Activated gamma-delta T cell treated with anti-CD3 and anti-CD28 coated beads, Interleukin-2, amount 50 U/mL, for 16 hours (primary cell): ENCODE measurements at regions not wholly inside any gene's neighbourhood (a gene's known extent, or its start where the extent isn't known, plus 50 kb on each side); places are given as distances from the start of the nearest gene placed in this dataset.

Experiments used
- DNase-seq: peaks from one replicate; pipeline ENCODE4 v3.0.0-alpha.2; 2020; ENCODE audit warnings: low read depth

DNA sequence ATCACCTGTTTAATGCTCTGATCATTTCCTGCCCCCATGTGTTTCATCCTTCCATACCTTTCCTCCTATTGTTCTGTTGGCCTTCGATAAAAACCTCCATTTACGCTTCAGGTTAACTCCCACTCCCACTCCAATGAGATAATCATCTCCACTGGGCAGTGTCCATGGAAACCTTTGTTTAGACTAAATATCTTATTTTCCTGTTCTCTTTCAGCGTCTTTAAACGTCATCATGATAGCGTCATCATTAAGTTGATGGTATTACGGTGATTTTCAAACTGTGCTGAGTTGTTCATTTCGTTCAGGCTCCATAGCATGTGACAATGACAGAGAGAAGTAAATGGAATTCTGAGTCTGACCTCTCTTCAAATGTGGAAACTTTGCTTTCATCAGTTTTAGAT is 970.5 kb upstream of the SLC35B3 start:
- DNase-seq: no peak

GRCh38 chr6:9405369-9405768 is 970.0 kb upstream of the SLC35B3 start:
- DNase-seq: no peak

- DNase-seq: no peak
These were observed 969.2 kb upstream of the SLC35B3 start for GRCh38 chr6:9404351-9405146.

- no peak for DNase-seq
These were observed 968.4 kb upstream of the SLC35B3 start for GRCh38 chr6:9403736-9404135.

DNA sequence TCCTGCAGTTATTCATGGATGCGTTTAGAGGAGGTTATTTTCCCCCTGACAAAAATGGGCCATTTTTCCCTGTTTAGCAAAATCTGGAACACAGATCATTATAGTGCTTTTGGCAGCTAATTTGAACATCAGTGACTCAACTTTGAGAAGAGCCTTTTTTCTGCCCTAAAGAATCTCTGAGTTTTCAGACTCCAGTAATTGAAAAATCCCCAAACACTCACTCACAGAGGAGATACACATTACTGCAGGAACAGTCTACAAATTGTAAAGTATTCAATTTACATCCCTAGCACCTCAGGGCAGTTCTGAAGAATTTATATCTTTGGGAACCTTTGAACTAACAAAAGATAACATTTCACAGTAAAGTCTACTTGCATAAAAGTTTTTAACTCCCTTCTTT is 966.6 kb upstream of the SLC35B3 start:
- DNase-seq: no peak

DNA sequence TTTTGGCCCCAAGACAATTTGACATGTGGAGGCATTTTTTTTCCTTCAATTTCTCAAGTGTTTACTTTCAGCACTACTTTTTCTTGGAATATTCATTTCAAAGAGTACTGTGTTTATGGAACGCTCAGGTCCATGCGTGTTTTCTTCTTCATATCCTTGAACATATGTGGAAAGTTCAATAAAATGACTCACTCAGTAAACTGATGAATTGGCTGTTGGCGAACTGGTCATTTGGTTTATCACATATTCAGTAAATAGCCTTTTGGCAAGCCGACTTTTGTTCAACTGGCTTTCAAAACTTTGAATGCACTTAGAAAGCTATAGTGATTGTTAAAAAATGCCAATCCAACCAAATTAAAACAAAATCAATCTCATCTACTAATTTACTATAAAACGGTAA is 964.6 kb upstream of the SLC35B3 start:
- no peak for DNase-seq

- DNase-seq: no peak
These were observed 963.5 kb upstream of the SLC35B3 start for GRCh38 chr6:9398767-9399373.

DNA sequence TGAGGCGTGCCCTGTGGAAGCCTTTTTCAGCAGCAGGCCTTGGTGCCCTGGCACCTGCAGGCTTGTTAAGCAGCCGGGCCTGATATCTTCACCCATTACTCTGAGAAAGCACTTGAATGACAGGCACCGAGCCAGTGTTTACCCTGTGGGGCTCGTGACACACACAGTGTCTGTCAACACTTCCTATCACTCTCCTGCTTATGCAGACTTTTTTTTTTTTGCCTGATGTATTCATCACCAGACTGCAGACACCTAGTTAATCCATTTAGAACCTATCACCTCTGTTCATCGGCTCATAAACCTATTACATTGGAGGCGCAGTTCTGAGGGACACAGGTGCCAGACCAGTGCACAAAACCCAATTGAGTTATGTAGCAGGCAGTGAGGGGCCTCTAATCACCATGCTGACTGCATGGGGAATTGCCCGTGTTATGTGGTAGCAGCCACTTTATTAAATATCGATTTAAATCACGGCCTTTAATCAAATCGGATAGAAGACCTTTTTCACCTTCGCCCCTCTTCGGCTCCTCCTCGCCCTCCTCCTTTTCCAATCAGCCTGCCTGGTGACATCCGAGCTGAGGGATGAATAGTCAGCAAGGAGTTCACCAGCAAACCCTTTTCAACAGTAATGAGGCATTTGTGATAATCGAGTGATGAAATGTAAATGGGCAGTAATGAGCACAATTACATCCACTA is 962.9 kb upstream of the SLC35B3 start:
- DNase-seq: no peak

DNA sequence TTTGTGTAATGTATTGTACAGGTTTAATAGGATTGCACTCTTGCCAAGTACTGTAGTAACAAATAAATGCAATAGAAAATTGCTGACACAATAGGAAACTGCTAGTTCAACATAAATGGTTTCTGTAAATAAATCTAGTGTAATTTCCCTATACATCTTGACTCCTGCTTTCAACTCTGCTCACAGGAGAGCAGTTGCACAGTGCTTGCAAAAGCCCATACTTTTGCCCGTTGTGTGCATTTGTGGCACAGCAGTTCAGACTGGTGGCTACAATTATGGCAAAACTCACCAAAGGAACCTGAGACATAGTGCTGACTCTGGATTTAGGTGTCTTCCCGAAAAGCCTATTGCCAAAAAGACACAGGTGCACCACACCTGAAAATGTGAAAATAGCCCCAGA is 953.3 kb upstream of the SLC35B3 start:
- no peak for DNase-seq

GRCh38 chr6:9380568-9380967 is 945.2 kb upstream of the SLC35B3 start:
- DNase-seq: no peak

DNA sequence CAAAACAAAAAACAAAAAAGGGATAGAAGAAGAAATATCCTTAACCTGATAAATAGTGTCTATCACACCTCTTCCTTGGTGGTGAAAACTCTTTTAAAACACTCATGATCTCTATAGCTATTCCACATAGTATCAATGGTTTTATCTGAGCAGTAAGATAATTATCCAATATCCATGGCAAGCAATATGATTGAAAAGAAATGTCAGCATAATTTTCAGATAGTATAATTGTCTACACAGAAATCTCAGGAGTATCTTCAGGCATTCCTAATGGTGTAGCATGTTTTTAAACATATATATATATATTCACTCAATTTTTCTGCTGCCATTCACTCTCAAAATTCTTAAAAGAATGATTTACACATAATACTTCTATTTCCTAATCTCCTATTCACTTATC is 938.0 kb upstream of the SLC35B3 start:
- DNase-seq: no peak

GRCh38 chr6:9370480-9370879 is 935.1 kb upstream of the SLC35B3 start:
- DNase-seq: no peak

DNA sequence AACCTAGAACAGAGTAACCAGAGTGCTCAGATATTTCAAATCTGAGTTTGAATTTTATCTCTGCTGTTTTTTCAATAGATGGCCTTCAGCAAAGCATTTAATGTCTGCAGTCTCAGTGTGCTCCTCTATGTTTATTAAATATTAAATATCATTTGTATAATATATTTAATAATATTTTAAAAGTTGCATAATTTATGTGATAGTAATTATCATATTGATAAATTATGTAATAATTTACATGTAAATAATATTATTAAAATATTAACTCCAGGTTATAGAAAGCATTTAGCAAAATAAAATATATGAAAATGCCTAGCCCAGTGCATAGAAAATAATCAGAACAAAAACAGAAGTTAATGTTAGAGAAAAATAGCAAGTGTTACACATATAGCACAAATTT is 930.0 kb upstream of the SLC35B3 start:
- no peak for DNase-seq

DNA sequence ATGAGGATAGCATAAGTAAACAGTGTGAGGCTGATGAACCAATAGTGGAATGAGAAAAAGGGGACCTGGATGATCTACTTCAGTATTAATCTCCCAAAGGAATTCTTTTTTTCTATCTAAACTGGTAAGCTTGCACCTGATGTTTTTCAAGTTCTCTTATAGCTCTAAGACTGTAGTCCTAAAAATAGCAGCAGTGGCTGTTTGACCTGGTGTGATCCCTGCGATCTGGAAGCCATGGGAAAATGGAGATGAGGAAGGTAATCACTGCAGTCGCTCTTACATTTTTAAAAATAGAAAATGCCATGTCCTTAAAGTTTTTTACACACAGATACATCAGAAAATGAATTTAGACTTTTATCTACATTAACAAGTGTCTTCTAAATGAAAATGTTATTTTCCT is 926.4 kb upstream of the SLC35B3 start:
- DNase-seq: no peak

DNA sequence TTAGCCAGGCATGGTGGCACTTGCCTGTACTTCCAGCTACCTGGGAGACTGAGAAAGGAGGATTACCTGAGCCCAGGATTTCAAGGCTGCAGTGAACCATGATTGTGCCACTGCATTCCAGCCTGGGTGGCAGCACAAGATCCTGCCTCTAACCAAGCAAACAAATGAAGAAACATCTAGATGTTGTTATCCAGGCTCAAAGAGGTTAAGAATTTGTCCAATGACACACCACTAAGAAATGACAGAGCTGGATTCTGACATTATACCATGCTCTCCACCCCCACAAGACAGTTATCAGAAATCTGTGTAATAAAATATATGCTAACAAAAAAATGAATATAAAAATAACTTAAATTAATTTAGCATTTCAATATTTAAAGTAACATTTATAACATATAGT is 925.5 kb upstream of the SLC35B3 start:
- no peak for DNase-seq

- no peak for DNase-seq
These were observed 912.3 kb upstream of the SLC35B3 start for GRCh38 chr6:9347608-9348007.

DNA sequence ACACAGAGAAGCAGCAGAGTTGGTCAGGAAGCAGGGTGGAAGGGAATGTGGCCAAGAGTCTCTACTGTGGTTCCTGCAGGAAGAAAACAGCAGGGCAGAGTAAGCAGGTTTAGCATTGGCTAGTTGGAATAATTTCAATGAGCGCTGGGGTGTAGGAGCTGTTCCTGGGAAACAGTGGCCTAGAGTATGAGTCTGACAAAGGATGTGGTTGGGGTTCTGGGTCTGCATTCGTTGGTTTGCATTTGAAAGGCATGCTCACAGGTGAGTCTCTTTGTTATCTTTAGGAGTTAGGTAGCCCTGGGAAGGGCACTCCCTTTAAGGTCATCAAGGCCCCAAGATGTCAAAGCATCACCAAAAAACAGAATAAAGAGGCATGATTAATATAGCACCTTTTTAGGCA is 911.6 kb upstream of the SLC35B3 start:
- DNase-seq: no peak

DNA sequence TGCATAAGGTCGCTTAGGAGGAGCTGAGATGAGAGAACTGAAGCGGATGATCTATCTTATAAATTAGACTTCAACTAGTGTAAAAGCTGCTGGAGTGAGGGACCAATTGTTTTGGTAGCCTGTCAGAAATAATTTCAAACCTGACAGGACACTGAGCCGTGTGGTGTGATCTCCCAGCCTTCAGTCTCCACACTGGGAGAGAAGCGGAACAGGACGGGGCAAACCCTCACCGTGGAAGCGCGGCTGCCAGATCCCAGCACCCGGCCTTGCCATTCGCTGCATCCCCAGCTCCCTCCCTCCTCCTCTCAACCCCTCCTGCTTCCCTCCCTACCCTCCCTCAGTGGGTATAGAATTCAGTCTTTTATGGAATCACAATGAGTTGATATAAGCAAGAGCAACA is 900.1 kb upstream of the SLC35B3 start:
- no peak for DNase-seq

GRCh38 chr6:9334979-9335378 is 899.6 kb upstream of the SLC35B3 start:
- no peak for DNase-seq

GRCh38 chr6:9332241-9332780 is 897.0 kb upstream of the SLC35B3 start:
- DNase-seq: no peak

DNA sequence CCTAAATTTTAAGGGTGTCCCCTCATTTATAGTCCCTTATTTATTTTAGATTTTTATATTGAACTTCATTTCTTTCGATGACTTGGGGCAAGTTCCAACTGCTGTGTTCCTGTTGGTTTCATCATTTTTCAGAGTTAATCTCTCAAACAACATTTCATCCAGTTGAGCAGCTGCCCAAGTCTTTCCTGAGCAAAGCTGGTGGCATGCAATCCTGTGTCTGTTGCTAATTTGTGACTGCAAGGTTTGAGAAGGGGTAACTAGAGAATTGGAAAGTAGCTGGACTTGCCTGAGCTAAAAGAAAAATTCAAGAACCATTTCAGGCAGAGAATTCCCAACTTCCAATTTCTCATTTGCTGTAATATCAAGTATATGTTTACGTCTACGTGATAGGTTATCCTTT is 881.5 kb upstream of the SLC35B3 start:
- DNase-seq: no peak

DNA sequence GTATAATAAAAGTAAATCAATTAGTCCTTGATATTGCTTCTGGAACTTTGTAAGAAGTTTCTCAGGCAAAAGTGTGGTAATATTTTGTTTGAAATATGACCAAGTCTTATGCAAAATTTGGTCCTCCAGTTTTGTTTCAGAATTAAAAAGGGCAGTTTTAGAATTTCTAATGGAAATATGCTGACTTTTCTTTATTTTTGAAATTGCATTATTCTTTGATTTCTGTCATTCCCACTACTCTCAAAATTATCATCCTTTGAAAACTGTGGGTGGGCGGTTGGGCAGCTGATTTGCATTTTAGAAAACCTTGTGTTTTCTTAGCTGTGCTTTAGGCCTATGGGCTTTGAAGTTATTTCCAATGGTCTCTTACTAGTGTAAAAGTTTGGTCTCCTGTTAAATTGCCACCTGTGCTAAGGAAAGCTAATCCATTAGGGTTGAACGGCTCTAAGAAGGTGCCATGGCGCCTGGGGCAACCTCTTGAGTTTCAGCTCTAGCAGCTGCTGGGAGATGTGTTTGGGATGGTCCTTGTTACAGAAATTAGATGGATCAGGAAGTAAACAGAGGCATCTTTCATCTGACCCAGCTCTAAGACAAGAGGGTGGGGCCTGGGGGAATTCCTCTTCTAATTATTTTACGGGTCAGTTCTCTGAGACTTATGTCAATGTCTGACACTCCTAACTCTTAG is 880.8 kb upstream of the SLC35B3 start:
- DNase-seq: no peak

- no peak for DNase-seq
These were observed 872.9 kb upstream of the SLC35B3 start for GRCh38 chr6:9308284-9308683.
